Stromal cell of bone marrow (primary cell): ENCODE measurements at regions not wholly inside any gene's neighbourhood (a gene's known extent, or its start where the extent isn't known, plus 50 kb on each side); places are given as distances from the start of the nearest gene placed in this dataset.

ENCODE experiments used
- DNase-seq: peaks from one replicate; pipeline ENCODE4 v3.0.0-alpha.2; 2012; ENCODE audit warnings: low read depth

DNA sequence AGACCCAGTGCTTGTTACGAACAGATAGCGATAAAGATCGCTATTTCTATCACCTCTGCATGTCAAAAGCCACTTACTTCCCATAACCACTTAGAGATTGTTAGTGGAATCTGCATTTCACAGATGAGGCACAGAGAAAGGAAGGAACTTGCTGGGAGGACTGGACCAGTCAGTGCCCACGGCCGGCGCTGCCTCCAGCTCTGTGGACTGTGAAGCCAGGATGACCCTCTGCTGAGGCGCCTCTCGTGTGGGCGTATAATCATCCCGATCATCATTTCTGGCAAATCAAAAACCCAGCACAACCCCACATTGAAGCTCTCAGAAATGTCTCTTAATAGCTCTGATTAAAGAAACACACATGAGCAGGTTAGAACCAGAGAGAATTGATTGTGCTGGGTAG lies 61.5 kb upstream of the ADRA2C start:
- no peak for DNase-seq

GRCh38 chr4:3703677-3704521 lies 62.3 kb upstream of the ADRA2C start:
- DNase-seq = no peak

- DNase-seq = no peak
These were observed 62.9 kb upstream of the ADRA2C start for GRCh38 chr4:3703343-3703676.

GRCh38 chr4:3702561-3703221 lies 63.5 kb upstream of the ADRA2C start:
- DNase-seq = no peak

- DNase-seq = no peak
These were observed 64.2 kb upstream of the ADRA2C start for GRCh38 chr4:3701736-3702560.

GRCh38 chr4:3701271-3701734 lies 64.9 kb upstream of the ADRA2C start:
- DNase-seq = no peak

GRCh38 chr4:3700736-3701135 lies 65.4 kb upstream of the ADRA2C start:
- no peak for DNase-seq

DNA sequence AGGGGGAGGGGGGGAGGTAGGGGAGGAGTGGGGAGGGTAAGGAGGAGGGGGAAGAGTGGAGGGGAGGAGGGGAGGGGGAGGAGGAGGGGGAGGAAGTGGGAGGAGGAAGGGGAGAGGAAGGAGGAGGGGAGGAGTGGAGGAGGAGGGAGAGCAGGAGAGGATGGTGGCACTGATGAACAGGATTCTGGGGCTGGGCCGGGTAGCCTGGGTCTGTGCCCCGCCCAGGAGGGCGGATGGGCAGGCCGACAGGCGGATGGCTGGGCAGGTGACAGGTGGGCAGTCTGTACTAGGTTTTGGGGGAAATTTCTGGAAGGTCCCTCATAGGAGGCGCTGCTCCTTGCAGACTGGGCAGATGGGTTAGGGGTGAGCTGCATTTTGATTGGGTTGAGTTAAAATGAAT lies 66.0 kb upstream of the ADRA2C start:
- no peak for DNase-seq

DNA sequence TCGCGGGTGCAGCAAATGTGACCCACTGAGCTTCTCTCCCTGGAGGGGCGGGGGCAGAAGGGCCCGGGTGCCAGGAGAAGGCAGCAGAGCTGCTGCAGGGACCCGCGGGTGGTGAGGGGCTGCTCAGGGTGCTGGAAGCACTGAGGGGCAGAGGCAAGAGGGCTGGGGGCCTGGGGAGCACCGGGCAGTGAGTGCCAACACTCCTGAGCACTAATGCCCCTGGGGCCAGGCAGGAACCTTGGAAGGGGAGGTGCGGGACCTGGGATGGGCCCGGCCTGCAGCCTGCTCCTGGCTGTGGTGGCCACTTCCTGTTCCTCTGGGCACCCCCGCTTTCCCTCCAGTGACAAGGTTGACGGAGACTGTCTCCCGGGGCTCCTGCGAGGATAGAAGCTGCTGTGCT lies 66.5 kb upstream of the ADRA2C start:
- no peak for DNase-seq

GRCh38 chr4:3699261-3699660 lies 66.9 kb upstream of the ADRA2C start:
- no peak for DNase-seq

GRCh38 chr4:3697033-3697432 lies 69.2 kb upstream of the ADRA2C start:
- DNase-seq = no peak

- no peak for DNase-seq
These were observed 75.5 kb upstream of the ADRA2C start for GRCh38 chr4:3690551-3691152.

DNA sequence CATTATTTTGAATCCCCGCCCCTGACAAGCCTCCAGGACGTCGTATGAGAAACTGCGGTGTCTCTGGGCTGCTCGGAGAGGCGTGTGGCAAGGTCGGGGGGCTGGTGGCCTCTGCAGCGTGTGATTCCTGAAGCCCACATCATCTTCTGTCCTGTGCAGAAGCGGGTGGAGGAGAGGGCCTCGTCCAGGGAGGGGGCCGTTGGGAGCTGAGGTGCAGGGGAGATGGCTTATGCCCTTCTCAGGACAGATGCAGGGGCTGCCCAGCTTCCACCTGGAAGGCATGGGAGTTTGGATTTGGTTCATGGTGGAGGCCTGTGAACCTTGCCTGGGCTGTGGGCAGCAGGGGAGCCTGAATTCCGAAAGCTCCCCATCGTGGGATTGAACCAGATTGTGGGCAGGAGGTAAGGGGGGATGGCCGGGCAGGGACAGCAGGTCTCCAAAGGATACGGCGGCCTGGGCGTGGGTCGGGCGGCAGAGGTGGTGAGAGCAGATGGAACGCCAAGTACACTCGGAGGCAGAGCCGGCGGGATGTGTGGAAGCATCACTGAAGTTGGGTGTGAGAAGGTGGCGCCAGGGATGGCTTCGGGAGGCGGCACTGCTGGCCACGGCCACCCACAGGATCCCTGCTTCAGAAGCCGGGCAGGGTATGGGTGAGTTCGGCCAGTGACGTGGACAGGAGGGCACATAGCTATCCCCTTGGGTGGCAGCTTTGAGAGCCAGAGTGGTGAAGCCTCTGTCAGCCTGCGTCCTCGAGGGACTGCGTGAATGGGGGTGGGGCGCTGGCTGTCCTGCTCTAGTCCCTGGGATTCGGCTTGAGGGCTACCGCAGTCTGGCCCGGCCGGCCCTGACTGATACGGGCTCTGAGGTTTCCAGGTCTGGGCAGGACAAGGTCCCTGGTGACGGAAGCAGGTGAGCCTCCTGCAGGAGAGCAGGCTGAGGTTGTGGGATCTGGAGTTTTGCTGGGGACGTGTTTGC lies 76.3 kb upstream of the ADRA2C start:
- DNase-seq = no peak

GRCh38 chr4:3689006-3689405 lies 77.2 kb upstream of the ADRA2C start:
- DNase-seq = no peak

GRCh38 chr4:3688018-3688998 lies 77.9 kb upstream of the ADRA2C start:
- DNase-seq = no peak

DNA sequence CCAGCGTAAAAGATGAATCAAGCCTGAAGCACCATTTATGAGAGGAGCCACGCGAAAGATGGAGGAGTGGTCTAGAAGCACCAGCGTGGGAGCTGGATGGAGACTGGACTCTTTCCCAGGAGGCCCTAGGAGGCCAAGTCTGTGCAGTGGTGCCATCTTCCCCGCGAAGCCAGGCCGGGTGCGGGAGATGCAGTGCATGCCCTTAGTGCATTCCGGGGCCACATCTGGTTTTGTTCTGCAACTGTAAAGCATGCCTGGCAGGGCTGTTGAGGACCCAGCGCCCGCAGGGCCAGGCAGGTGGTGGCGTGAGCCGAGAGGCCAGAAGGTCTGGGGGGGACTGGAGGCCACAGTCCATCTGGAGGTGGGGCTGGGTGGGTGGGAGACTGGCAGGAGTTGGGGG lies 78.6 kb upstream of the ADRA2C start:
- no peak for DNase-seq

- DNase-seq = no peak
These were observed 79.4 kb upstream of the ADRA2C start for GRCh38 chr4:3686753-3687152.

DNA sequence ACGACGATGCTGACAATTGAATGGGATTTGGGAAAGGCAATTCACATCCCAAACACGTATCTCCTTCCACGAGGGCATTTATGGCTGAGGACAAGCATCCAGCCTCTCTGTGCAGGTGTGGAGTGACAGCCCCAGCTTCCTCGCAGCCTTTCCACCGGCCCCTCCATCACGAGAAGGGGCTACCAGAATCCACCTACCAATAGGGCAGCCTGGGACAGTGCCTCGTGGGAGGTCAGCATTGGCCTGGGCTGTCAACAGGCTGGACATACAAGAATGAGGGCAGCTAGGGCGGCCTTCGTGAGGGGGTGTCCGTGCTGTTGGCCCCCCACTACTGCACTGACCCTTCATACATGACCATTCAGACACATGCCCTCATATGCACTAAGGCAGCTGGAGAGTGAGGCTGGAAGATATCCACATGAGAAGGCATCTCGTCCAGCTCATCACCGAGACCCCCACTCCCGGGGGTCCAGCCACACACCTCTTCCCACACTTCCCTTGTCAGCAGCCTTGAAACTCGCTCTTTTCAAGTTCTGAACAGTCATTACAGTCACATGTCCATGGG lies 81.0 kb upstream of the ADRA2C start:
- no peak for DNase-seq

DNA sequence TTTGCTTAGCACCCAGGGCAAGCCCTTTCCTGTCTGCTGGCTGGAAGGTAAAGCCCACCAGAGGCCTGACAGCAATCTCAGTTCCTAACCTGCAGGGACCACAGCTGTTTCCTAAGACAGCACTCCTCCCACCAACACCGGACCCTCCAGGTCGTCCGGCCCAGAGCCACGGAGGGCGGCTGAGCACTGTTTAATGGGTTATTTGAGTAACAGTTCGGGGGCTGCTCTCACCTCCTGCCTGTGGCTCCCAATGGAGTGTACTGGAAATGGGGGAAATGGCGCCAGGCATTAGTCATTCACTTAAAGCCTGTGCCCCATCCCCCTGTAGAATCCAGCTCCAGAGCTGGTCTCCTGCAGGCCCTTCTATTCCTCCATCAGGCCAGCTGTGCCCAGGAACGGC lies 81.6 kb upstream of the ADRA2C start:
- DNase-seq = no peak
